ENCODE measurements at regions not wholly inside any gene's neighbourhood (a gene's known extent, or its start where the extent isn't known, plus 50 kb on each side); places are given as distances from the start of the nearest gene placed in this dataset.
"Not testable (repeated sequence)": the region's sequence is repeated elsewhere in the genome, so short reads cannot be mapped to it uniquely, and the experiment has no call there.

- TF ChIP-seq, protein P1, sequence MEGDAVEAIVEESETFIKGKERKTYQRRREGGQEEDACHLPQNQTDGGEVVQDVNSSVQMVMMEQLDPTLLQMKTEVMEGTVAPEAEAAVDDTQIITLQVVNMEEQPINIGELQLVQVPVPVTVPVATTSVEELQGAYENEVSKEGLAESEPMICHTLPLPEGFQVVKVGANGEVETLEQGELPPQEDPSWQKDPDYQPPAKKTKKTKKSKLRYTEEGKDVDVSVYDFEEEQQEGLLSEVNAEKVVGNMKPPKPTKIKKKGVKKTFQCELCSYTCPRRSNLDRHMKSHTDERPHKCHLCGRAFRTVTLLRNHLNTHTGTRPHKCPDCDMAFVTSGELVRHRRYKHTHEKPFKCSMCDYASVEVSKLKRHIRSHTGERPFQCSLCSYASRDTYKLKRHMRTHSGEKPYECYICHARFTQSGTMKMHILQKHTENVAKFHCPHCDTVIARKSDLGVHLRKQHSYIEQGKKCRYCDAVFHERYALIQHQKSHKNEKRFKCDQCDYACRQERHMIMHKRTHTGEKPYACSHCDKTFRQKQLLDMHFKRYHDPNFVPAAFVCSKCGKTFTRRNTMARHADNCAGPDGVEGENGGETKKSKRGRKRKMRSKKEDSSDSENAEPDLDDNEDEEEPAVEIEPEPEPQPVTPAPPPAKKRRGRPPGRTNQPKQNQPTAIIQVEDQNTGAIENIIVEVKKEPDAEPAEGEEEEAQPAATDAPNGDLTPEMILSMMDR (conservative IDR thresholded peaks at IDR 0.05; ENCODE audit: low read depth, low read length): no peak
- no peak overlapping the region for H3K4me3 ChIP-seq (ENCODE audit: low read length)
- DNase-seq (ENCODE audit: low read depth): no peak
Measured at GRCh38 chr9:109996936-109997580, 210.9 kb downstream of the C9orf152 start.

GRCh38 chr9:109997682-109998081 lies 210.3 kb downstream of the C9orf152 start:
- no peak for DNase-seq (ENCODE audit: low read depth)
- no peak overlapping the region for H3K4me3 ChIP-seq (ENCODE audit: low read length)
- TF ChIP-seq, protein P1 (conservative IDR thresholded peaks at IDR 0.05; ENCODE audit: low read depth, low read length): no peak

DNA sequence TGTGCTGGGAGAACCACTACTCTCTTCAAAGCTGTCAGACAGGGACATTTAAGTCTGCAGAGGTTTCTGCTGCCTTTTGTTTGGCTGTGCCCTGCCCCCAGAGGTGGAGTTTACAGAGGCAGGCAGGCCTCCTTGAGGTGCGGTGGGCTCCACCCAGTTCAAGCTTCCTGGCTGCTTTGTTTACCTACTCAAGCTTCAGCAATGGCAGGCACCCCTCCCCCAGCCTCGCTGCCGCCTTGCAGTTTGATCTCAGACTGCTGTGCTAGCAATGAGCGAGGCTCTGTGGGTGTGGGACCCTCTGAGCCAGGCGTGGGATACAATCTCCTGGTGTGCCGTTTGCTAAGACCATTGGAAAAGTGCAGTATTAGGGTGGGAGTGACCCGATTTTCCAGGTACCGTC lies 202.4 kb downstream of the C9orf152 start:
- DNase-seq (ENCODE audit: low read depth); H3K4me3 ChIP-seq (ENCODE audit: low read length): not testable (repeated sequence)

GRCh38 chr9:110006657-110007056 lies 201.3 kb downstream of the C9orf152 start:
- TF ChIP-seq, protein P1 (conservative IDR thresholded peaks at IDR 0.05; ENCODE audit: low read depth, low read length): no peak
- no peak for DNase-seq (ENCODE audit: low read depth)
- H3K4me3 ChIP-seq (ENCODE audit: low read length): no peak overlapping the region

DNA sequence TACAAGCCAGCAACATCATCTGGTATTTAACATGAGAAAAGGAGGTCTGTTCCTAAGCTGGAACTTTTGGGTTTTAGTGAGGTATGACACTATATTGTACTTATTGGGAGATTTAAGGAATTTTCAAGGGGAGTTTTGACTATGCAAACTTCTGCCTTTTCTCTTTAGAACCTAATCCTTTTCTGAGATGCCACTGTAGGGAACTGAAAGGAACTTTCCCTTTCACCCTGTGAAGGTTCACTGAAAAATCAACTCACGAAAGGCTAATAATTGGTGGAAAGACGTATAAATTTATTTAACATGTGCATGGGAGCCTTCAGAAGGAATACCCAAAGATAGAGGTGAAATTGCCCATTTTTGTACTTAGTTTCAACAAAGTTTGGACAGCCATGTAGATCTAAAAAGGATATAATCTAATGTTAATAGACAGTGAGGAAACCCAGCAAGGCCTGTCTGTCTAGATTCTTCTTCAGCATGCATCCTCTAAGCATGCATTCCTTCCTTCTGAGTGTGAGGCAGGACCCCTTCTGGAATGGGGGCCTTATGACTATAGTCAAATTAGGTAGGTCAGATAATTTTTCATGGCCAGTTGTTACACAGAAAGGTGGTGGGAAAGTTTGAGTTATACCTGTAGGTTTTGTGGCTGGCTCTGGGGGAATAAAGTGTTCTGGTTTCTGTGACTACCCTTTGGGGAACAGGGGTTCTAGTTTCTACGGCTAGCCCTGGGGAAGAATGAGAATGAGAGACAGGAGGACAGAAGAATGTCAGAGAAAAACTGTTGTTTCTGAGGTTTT lies 200.3 kb downstream of the C9orf152 start:
- DNase-seq (ENCODE audit: low read depth): no peak
- TF ChIP-seq, protein P1 (conservative IDR thresholded peaks at IDR 0.05; ENCODE audit: low read depth, low read length): no peak
- H3K4me3 ChIP-seq (ENCODE audit: low read length): no peak overlapping the region

DNA sequence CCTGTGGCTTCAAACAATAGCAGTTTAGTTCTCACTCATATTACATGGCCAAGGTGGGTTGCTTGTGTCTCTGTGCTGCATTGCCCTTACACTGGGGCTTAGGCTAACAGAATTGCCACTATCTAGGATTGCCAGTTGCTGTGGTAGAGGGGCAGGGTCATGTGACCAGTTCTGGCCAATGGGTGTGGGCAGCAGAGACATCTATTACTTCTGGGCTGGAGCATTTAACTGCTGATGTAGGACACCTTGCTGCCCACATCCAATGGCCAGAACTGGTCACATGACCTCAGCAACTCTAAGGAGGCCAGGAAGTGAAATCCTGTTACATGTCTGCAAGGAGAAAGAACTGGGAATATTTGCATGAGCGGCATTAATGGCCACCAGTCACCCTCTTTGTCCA lies 199.3 kb downstream of the C9orf152 start:
- TF ChIP-seq, protein P1 (conservative IDR thresholded peaks at IDR 0.05; ENCODE audit: low read depth, low read length): no peak
- no peak overlapping the region for H3K4me3 ChIP-seq (ENCODE audit: low read length)
- no peak for DNase-seq (ENCODE audit: low read depth)

DNA sequence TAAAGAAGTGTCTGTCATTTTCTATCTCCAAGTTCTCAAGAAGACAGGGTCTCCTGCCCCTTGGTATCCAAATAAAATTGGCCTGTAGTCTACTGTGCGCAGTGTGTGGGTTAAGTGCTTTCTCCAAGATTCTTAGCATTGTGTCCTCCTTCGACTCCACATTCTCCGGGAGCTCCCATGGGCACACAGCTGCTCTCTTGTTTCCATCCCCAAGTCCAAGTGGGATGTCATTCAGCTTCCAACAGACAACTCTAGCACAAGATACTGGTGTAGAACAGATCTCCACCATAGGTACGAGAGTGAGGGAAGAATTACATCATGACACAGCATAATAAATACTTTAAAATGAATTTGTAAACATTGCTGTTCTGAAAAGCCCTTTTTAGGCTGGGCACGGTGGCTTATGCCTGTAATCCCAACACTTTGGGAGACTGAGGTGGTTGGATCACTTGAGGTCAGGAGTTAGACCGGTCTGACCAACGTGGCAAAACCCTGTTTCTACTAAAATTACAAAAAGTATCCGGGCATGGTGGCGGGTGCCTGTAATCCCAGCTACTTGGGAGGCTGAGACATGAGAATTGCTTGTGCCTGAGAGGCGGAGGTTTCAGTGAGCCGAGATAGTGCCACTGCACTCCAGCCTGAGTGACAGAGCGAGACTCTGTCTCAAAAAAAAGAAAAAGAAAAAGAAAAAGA lies 196.2 kb downstream of the C9orf152 start:
- TF ChIP-seq, protein P1 (conservative IDR thresholded peaks at IDR 0.05; ENCODE audit: low read depth, low read length): no peak
- no peak overlapping the region for H3K4me3 ChIP-seq (ENCODE audit: low read length)
- DNase-seq (ENCODE audit: low read depth): no peak
